HepG2 (cell line): ENCODE measurements at regions not wholly inside any gene's neighbourhood (a gene's known extent, or its start where the extent isn't known, plus 50 kb on each side); places are given as distances from the start of the nearest gene placed in this dataset.

Experiments
- ATAC-seq: fragments of 200-7000 bp; cut with Tn5 transposase; 3 replicates; pipeline ENCODE4 v1.9.1; 2020; ENCODE audit warnings: mild to moderate bottlenecking, moderate library complexity
- BruUV-seq: library from RNA; stranded (reverse); fragments of 400-500 nt; replicated peaks from 2 replicates; lab custom pipeline; 2021; lab: Mats Ljungman, UMichigan
- CTCF ChIA-PET: fragments of 300-600 bp; formaldehyde crosslinking; extraction: SDS; loops from one replicate; lab custom pipeline; 2021; ENCODE audit warnings: low total read pairs, inconsistent platforms, low intra/inter-chr PET ratio; lab: Yijun Ruan, JAX
- POLR2A ChIA-PET: fragments of 350-600 bp; sonication (Branson Sonifier 250); formaldehyde crosslinking; loops from one replicate; lab custom pipeline; 2020; ENCODE audit warnings: antibody characterized with exemption, inconsistent platforms; lab: Yijun Ruan, JAX
- DNase-seq: peaks from one replicate; pipeline ENCODE4 v3.0.0-alpha.2; 2015; ENCODE audit warnings: low spot score
- FAIRE-seq: peaks from 3 replicates; lab custom pipeline; 2011; peaks lifted over from hg19 to GRCh38; lab: Jason Lieb, UNC
- H2AFZ ChIP-seq: one replicate; pipeline ENCODE4 v1.6.1; 2011; ENCODE audit warnings: low read length, inconsistent platforms
- H3K27ac ChIP-seq: fragments of 300-600 bp; 3 replicates; pipeline ENCODE4 v1.8.0; 2011; ENCODE audit warnings: mixed run types, mild to moderate bottlenecking, mixed read lengths, low read length, inconsistent platforms; ENCODE audit not compliant: insufficient read depth; ENCODE audit errors: extremely low read length
- H3K27me3 ChIP-seq, 2 experiments: fragments of 200-600 bp in 1 of 2; 2 replicates in 1 of 2; 3 replicates in 1 of 2; pipeline versions ENCODE4 v1.6.0 to v1.8.0; 2011; ENCODE audit warnings: low read length in 2 of 2, mild to moderate bottlenecking in 2 of 2, moderate library complexity in 2 of 2, inconsistent platforms in 1 of 2; ENCODE audit not compliant: insufficient read depth in 2 of 2, control insufficient read depth in 1 of 2
- H3K36me3 ChIP-seq, 2 experiments: fragments of 200-600 bp in 1 of 2; replicated peaks in 1 of 2; 2 replicates in 1 of 2; 3 replicates in 1 of 2; pipeline versions ENCODE4 v1.5.1 to v1.8.0; 2011; ENCODE audit warnings: low read length in 2 of 2, inconsistent platforms in 1 of 2; ENCODE audit not compliant: insufficient read depth in 2 of 2, control insufficient read depth in 1 of 2
- H3K4me1 ChIP-seq: 2 replicates; pipeline ENCODE4 v1.5.1; 2012; ENCODE audit warnings: low read length, inconsistent platforms; ENCODE audit not compliant: insufficient read depth
- H3K4me2 ChIP-seq: 2 replicates; pipeline ENCODE4 v1.6.0; 2011; ENCODE audit warnings: low read depth, low read length, inconsistent platforms
- H3K4me3 ChIP-seq, 3 experiments: fragments of 200-600 bp in 1 of 3; sonication (generic), shearing (Covaris generic) in 1 of 3; replicated peaks in 1 of 3; 2 replicates each; pipeline ENCODE4 v1.5.1; 2011 to 2016; ENCODE audit warnings: low read length in 3 of 3, inconsistent platforms in 2 of 3, low read depth in 2 of 3, mild to moderate bottlenecking in 2 of 3, control low read depth in 1 of 3, mixed read lengths in 1 of 3; ENCODE audit not compliant: insufficient read depth in 1 of 3
- H3K79me2 ChIP-seq: one replicate; pipeline ENCODE4 v1.6.1; 2011; ENCODE audit warnings: low read length, inconsistent platforms; ENCODE audit not compliant: insufficient read depth
- H3K9ac ChIP-seq: 2 replicates; pipeline ENCODE4 v1.6.0; 2011; ENCODE audit warnings: mild to moderate bottlenecking, low read depth, low read length, inconsistent platforms; ENCODE audit not compliant: insufficient read depth
- H3K9me3 ChIP-seq: 2 replicates; pipeline ENCODE4 v1.5.1; 2012; ENCODE audit warnings: mild to moderate bottlenecking, low read length
- H4K20me1 ChIP-seq: 2 replicates; pipeline ENCODE4 v1.6.0; 2011; ENCODE audit warnings: inconsistent platforms, mild to moderate bottlenecking, low read length, moderate library complexity; ENCODE audit not compliant: insufficient read depth
- AKAP8 ChIP-seq: sonication (generic); formaldehyde crosslinking; IDR thresholded peaks from 2 replicates; pipeline ENCODE4 v1.5.1; 2020; ENCODE audit warnings: mild to moderate bottlenecking, missing genetic modification reagents
- BRF2 ChIP-seq: sonication (generic); formaldehyde crosslinking; IDR thresholded peaks from 2 replicates; pipeline ENCODE4 v1.8.1; 2022; ENCODE audit warnings: mild to moderate bottlenecking, missing genetic modification reagents
- CBX1 ChIP-seq: IDR thresholded peaks from one replicate; pipeline ENCODE4 v1.6.1; 2016; ENCODE audit warnings: antibody characterized with exemption, low read depth
- CENPBD1 ChIP-seq: sonication (generic); formaldehyde crosslinking; IDR thresholded peaks from 2 replicates; pipeline ENCODE4 v1.8.0; 2022; ENCODE audit warnings: missing genetic modification reagents, low read depth, mild to moderate bottlenecking, borderline replicate concordance
- ERF ChIP-seq: IDR thresholded peaks from 2 replicates; pipeline ENCODE4 v1.6.1; 2018; ENCODE audit warnings: missing biosample characterization, missing genetic modification reagents
- FOXA1 ChIP-seq, 2 experiments: fragments of 450-650 bp in 1 of 2; sonication (generic) in 1 of 2; formaldehyde crosslinking in 1 of 2; IDR thresholded peaks; 2 replicates each; pipeline versions ENCODE4 v1.4.0 to v1.6.1; 2016 to 2020; ENCODE audit warnings: missing genetic modification reagents in 1 of 2
- FUBP1 ChIP-seq: sonication (generic); formaldehyde crosslinking; IDR thresholded peaks from 2 replicates; pipeline ENCODE4 v1.5.1; 2020; ENCODE audit warnings: missing genetic modification reagents, mild to moderate bottlenecking, borderline replicate concordance
- KLF13 ChIP-seq: sonication (generic); formaldehyde crosslinking; IDR thresholded peaks from 2 replicates; pipeline ENCODE4 v1.4.0; 2020; ENCODE audit warnings: mild to moderate bottlenecking, missing genetic modification reagents
- PAWR ChIP-seq: sonication (generic); formaldehyde crosslinking; IDR thresholded peaks from 2 replicates; pipeline ENCODE4 v1.4.0; 2020; ENCODE audit warnings: missing genetic modification reagents, mild to moderate bottlenecking, borderline replicate concordance
- SNAPC2 ChIP-seq: sonication (generic); formaldehyde crosslinking; IDR thresholded peaks from 2 replicates; pipeline ENCODE4 v1.8.1; 2022; ENCODE audit warnings: mild to moderate bottlenecking, missing genetic modification reagents
- TRIM24 ChIP-seq: sonication (generic); formaldehyde crosslinking; IDR thresholded peaks from 2 replicates; pipeline ENCODE4 v1.8.0; 2022; ENCODE audit warnings: mild to moderate bottlenecking, missing genetic modification reagents
- ZNF160 ChIP-seq: sonication (generic); formaldehyde crosslinking; IDR thresholded peaks from 2 replicates; pipeline ENCODE4 v1.8.0; 2022; ENCODE audit warnings: mild to moderate bottlenecking, inconsistent platforms, missing genetic modification reagents
- ZNF597 ChIP-seq: sonication (generic); formaldehyde crosslinking; IDR thresholded peaks from 2 replicates; pipeline ENCODE4 v1.5.0; 2020; ENCODE audit warnings: missing genetic modification reagents
- ZNF792 ChIP-seq: IDR thresholded peaks from 2 replicates; pipeline ENCODE4 v1.6.1; 2016
- in situ Hi-C: cut with HindIII; loops from 2 replicates; pipeline ENCODE4 v1.10.0; 2017; ENCODE audit warnings: low pct_unique_long_range_greater_than_20kb; ENCODE audit not compliant: extremely low pct_ligation_motif_present
- intact Hi-C: fragments of 100-400 bp; cut with micrococcal nuclease; formaldehyde crosslinking; loops from one replicate; pipeline ENCODE4 v1.10.0; 2022; ENCODE audit not compliant: unreplicated experiment
- TF ChIP-seq, protein P1 (sequence below): sonication (generic); formaldehyde crosslinking; IDR thresholded peaks from 2 replicates; pipeline ENCODE4 v1.5.1; 2020; ENCODE audit warnings: mild to moderate bottlenecking, missing genetic modification reagents, borderline replicate concordance

DNA sequence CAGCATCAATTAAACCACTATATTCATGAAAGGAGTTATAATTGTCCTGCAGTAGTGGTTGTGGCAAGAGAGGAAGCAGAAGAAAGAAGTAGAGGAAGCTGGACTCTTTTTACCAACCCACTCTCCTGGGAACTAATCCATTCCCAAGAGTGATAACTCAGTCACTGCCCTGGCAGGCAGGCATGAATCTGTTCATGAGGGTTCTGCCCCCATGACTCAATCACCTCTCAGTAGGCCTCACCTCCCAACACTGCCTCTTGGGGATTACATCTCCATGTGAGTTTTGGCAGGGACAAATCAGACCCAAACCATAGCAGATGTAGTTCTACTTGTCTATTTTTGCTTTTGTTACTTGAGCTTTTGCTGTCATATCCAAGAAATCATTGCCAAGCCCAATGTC lies 232.7 kb upstream of the MAP2 start:
- H3K27me3 ChIP-seq: no peaks in the 10 kb centered on the region
- in situ Hi-C loops (no loop called here), intact Hi-C loops (no loop called here)
- no peaks in the 10 kb centered on the region for H3K9me3 ChIP-seq
- H3K79me2 ChIP-seq: no peaks in the 10 kb centered on the region
- no peaks in the 10 kb centered on the region for H3K4me1 ChIP-seq
- CTCF ChIA-PET: no interaction called here
- no peak overlapping the region for H3K4me3 ChIP-seq
- no peaks in the 10 kb centered on the region for H3K36me3 ChIP-seq
- H3K27ac ChIP-seq: no peak overlapping the region
- BruUV-seq: no TSS peak
- no peak overlapping the region for H3K4me2 ChIP-seq
- no peaks in the 10 kb centered on the region for H4K20me1 ChIP-seq
- no peak overlapping the region for H2AFZ ChIP-seq
- POLR2A ChIA-PET: no interaction called here
- ATAC-seq (no peak), DNase-seq (no peak), FAIRE-seq (no peak)
- no peak overlapping the region for H3K9ac ChIP-seq
- TF ChIP-seq ERF (CRISPR knock-in tag) (no peak), ZNF792 (no peak), FOXA1 (IDR thresholded peaks at IDR 0.05) (no peak), FOXA1 (CRISPR knock-in tag; IDR thresholded peaks at IDR 0.05) (no peak), CENPBD1 (CRISPR knock-in tag) (no peak), TRIM24 (no peak), KLF13 (CRISPR knock-in tag) (no peak), SNAPC2 (CRISPR knock-in tag) (no peak), CBX1 (no peak), ZNF597 (CRISPR knock-in tag) (no peak), ZNF160 (CRISPR knock-in tag) (no peak), FUBP1 (no peak), PAWR (CRISPR knock-in tag) (no peak), BRF2 (CRISPR knock-in tag) (no peak), AKAP8 (CRISPR knock-in tag) (no peak)
- TF ChIP-seq, protein P1, sequence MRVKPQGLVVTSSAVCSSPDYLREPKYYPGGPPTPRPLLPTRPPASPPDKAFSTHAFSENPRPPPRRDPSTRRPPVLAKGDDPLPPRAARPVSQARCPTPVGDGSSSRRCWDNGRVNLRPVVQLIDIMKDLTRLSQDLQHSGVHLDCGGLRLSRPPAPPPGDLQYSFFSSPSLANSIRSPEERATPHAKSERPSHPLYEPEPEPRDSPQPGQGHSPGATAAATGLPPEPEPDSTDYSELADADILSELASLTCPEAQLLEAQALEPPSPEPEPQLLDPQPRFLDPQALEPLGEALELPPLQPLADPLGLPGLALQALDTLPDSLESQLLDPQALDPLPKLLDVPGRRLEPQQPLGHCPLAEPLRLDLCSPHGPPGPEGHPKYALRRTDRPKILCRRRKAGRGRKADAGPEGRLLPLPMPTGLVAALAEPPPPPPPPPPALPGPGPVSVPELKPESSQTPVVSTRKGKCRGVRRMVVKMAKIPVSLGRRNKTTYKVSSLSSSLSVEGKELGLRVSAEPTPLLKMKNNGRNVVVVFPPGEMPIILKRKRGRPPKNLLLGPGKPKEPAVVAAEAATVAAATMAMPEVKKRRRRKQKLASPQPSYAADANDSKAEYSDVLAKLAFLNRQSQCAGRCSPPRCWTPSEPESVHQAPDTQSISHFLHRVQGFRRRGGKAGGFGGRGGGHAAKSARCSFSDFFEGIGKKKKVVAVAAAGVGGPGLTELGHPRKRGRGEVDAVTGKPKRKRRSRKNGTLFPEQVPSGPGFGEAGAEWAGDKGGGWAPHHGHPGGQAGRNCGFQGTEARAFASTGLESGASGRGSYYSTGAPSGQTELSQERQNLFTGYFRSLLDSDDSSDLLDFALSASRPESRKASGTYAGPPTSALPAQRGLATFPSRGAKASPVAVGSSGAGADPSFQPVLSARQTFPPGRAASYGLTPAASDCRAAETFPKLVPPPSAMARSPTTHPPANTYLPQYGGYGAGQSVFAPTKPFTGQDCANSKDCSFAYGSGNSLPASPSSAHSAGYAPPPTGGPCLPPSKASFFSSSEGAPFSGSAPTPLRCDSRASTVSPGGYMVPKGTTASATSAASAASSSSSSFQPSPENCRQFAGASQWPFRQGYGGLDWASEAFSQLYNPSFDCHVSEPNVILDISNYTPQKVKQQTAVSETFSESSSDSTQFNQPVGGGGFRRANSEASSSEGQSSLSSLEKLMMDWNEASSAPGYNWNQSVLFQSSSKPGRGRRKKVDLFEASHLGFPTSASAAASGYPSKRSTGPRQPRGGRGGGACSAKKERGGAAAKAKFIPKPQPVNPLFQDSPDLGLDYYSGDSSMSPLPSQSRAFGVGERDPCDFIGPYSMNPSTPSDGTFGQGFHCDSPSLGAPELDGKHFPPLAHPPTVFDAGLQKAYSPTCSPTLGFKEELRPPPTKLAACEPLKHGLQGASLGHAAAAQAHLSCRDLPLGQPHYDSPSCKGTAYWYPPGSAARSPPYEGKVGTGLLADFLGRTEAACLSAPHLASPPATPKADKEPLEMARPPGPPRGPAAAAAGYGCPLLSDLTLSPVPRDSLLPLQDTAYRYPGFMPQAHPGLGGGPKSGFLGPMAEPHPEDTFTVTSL (CRISPR knock-in tag): no peak
